ENCODE measurements at regions not wholly inside any gene's neighbourhood (a gene's known extent, or its start where the extent isn't known, plus 50 kb on each side); places are given as distances from the start of the nearest gene placed in this dataset.

DNA sequence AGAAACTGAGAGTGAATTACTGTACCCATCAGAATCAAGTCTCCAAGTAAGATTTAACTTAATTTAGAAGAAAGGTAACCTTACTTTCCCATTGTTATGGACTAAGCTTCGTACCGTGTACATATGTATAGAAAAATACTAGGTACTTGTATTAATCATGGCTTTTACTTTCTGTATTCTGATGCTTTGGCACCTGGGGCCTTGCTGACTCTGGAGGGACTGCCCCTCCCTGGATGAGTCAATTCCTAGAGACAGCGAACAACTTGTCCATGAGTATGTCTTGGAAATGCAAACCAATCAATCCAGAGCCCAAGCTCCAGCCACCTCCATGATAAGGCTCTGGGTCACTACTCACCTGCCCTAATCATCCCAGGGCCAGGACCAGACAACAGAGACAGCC lies 50.0 kb upstream of the DGKG start:
- TF ChIP-seq, protein P1, sequence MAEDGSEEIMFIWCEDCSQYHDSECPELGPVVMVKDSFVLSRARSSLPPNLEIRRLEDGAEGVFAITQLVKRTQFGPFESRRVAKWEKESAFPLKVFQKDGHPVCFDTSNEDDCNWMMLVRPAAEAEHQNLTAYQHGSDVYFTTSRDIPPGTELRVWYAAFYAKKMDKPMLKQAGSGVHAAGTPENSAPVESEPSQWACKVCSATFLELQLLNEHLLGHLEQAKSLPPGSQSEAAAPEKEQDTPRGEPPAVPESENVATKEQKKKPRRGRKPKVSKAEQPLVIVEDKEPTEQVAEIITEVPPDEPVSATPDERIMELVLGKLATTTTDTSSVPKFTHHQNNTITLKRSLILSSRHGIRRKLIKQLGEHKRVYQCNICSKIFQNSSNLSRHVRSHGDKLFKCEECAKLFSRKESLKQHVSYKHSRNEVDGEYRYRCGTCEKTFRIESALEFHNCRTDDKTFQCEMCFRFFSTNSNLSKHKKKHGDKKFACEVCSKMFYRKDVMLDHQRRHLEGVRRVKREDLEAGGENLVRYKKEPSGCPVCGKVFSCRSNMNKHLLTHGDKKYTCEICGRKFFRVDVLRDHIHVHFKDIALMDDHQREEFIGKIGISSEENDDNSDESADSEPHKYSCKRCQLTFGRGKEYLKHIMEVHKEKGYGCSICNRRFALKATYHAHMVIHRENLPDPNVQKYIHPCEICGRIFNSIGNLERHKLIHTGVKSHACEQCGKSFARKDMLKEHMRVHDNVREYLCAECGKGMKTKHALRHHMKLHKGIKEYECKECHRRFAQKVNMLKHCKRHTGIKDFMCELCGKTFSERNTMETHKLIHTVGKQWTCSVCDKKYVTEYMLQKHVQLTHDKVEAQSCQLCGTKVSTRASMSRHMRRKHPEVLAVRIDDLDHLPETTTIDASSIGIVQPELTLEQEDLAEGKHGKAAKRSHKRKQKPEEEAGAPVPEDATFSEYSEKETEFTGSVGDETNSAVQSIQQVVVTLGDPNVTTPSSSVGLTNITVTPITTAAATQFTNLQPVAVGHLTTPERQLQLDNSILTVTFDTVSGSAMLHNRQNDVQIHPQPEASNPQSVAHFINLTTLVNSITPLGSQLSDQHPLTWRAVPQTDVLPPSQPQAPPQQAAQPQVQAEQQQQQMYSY (CRISPR knock-in tag; IDR thresholded peaks at IDR 0.05), result no peak
- TF ChIP-seq, protein P2, sequence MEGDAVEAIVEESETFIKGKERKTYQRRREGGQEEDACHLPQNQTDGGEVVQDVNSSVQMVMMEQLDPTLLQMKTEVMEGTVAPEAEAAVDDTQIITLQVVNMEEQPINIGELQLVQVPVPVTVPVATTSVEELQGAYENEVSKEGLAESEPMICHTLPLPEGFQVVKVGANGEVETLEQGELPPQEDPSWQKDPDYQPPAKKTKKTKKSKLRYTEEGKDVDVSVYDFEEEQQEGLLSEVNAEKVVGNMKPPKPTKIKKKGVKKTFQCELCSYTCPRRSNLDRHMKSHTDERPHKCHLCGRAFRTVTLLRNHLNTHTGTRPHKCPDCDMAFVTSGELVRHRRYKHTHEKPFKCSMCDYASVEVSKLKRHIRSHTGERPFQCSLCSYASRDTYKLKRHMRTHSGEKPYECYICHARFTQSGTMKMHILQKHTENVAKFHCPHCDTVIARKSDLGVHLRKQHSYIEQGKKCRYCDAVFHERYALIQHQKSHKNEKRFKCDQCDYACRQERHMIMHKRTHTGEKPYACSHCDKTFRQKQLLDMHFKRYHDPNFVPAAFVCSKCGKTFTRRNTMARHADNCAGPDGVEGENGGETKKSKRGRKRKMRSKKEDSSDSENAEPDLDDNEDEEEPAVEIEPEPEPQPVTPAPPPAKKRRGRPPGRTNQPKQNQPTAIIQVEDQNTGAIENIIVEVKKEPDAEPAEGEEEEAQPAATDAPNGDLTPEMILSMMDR (IDR thresholded peaks at IDR 0.05 in 2 of 3, conservative IDR thresholded peaks at IDR 0.05 in 1 of 3; ENCODE audit: control insufficient read depth in 2 of 3, extremely low read depth in 1 of 3, insufficient read depth in 1 of 3, low read depth in 3 of 3, low read length in 3 of 3), result no peak
- TF ChIP-seq POLR2A (IDR thresholded peaks at IDR 0.05; ENCODE audit: low read depth, low read length), result no peak
- TF ChIP-seq, protein P3, sequence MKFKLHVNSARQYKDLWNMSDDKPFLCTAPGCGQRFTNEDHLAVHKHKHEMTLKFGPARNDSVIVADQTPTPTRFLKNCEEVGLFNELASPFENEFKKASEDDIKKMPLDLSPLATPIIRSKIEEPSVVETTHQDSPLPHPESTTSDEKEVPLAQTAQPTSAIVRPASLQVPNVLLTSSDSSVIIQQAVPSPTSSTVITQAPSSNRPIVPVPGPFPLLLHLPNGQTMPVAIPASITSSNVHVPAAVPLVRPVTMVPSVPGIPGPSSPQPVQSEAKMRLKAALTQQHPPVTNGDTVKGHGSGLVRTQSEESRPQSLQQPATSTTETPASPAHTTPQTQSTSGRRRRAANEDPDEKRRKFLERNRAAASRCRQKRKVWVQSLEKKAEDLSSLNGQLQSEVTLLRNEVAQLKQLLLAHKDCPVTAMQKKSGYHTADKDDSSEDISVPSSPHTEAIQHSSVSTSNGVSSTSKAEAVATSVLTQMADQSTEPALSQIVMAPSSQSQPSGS (IDR thresholded peaks at IDR 0.05; ENCODE audit: low read length), result no peak
- no peak for TF ChIP-seq ASH2L (IDR thresholded peaks at IDR 0.05; ENCODE audit: borderline replicate concordance, low read depth)
- TF ChIP-seq ZBED1 (IDR thresholded peaks at IDR 0.05; ENCODE audit: borderline replicate concordance), result no peak
- no peak for TF ChIP-seq SMC3 (IDR thresholded peaks at IDR 0.05; ENCODE audit: borderline replicate concordance, low read length)
- no peak for TF ChIP-seq SMAD1 (IDR thresholded peaks at IDR 0.05; ENCODE audit: low read depth, partially characterized antibody)
- TF ChIP-seq, protein P4, sequence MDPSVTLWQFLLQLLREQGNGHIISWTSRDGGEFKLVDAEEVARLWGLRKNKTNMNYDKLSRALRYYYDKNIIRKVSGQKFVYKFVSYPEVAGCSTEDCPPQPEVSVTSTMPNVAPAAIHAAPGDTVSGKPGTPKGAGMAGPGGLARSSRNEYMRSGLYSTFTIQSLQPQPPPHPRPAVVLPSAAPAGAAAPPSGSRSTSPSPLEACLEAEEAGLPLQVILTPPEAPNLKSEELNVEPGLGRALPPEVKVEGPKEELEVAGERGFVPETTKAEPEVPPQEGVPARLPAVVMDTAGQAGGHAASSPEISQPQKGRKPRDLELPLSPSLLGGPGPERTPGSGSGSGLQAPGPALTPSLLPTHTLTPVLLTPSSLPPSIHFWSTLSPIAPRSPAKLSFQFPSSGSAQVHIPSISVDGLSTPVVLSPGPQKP (IDR thresholded peaks at IDR 0.05; ENCODE audit: low read depth, low read length), result no peak
